GM21737 (cell line): ENCODE measurements at regions not wholly inside any gene's neighbourhood (a gene's known extent, or its start where the extent isn't known, plus 50 kb on each side); places are given as distances from the start of the nearest gene placed in this dataset.

ENCODE experiments used
- ATAC-seq: cut with Tn5 transposase; IDR thresholded peaks from one replicate; pipeline ENCODE4 v1.9.1; 2021; ENCODE audit warnings: mild to moderate bottlenecking, moderate library complexity; ENCODE audit not compliant: unreplicated experiment

GRCh38 chr4:81891005-81891996 lies 419.6 kb upstream of the RASGEF1B start:
- ATAC-seq = no peak

GRCh38 chr4:81884986-81885385 lies 413.3 kb upstream of the RASGEF1B start:
- no peak for ATAC-seq

- no peak for ATAC-seq
Measured at GRCh38 chr4:81883530-81884450, 412.1 kb upstream of the RASGEF1B start.

GRCh38 chr4:81883004-81883403 lies 411.3 kb upstream of the RASGEF1B start:
- ATAC-seq = no peak

- ATAC-seq = no peak
Measured at GRCh38 chr4:81881855-81882621, 410.3 kb upstream of the RASGEF1B start.

- no peak for ATAC-seq
Measured at GRCh38 chr4:81876106-81876505, 404.4 kb upstream of the RASGEF1B start.

- no peak for ATAC-seq
Measured at GRCh38 chr4:81874661-81875515, 403.2 kb upstream of the RASGEF1B start.

GRCh38 chr4:81870275-81870674 lies 398.6 kb upstream of the RASGEF1B start:
- no peak for ATAC-seq

- no peak for ATAC-seq
Measured at GRCh38 chr4:81860111-81860510, 388.4 kb upstream of the RASGEF1B start.

GRCh38 chr4:81854406-81854805 lies 382.7 kb upstream of the RASGEF1B start:
- no peak for ATAC-seq

- ATAC-seq = no peak
Measured at GRCh38 chr4:81852031-81852715, 380.5 kb upstream of the RASGEF1B start.

- ATAC-seq = no peak
Measured at GRCh38 chr4:81850701-81851100, 379.0 kb upstream of the RASGEF1B start.

- no peak for ATAC-seq
Measured at GRCh38 chr4:81845761-81846160, 374.1 kb upstream of the RASGEF1B start.

GRCh38 chr4:81845273-81845672 lies 373.6 kb upstream of the RASGEF1B start:
- no peak for ATAC-seq

- peak; percentile 64 for ATAC-seq
Measured at GRCh38 chr4:81844717-81845116, 373.0 kb upstream of the RASGEF1B start.

GRCh38 chr4:81839347-81840042 lies 367.8 kb upstream of the RASGEF1B start:
- ATAC-seq = no peak

- no peak for ATAC-seq
Measured at GRCh38 chr4:81838586-81838985, 366.9 kb upstream of the RASGEF1B start.

- no peak for ATAC-seq
Measured at GRCh38 chr4:81836716-81837115, 365.0 kb upstream of the RASGEF1B start.

- ATAC-seq = no peak
Measured at GRCh38 chr4:81833576-81833975, 361.9 kb upstream of the RASGEF1B start.
